ENCODE measurements at regions not wholly inside any gene's neighbourhood (a gene's known extent, or its start where the extent isn't known, plus 50 kb on each side); places are given as distances from the start of the nearest gene placed in this dataset.

GRCh38 chr12:11576104-11576503 lies 73.4 kb upstream of the ETV6 start:
- no peak for TF ChIP-seq CTCF (IDR thresholded peaks at IDR 0.05)
- TF ChIP-seq ZNF416 (CRISPR knock-in tag; IDR thresholded peaks at IDR 0.05) = no peak

Measured in WTC11 (cell line).